ENCODE measurements at regions not wholly inside any gene's neighbourhood (a gene's known extent, or its start where the extent isn't known, plus 50 kb on each side); places are given as distances from the start of the nearest gene placed in this dataset.

DNA sequence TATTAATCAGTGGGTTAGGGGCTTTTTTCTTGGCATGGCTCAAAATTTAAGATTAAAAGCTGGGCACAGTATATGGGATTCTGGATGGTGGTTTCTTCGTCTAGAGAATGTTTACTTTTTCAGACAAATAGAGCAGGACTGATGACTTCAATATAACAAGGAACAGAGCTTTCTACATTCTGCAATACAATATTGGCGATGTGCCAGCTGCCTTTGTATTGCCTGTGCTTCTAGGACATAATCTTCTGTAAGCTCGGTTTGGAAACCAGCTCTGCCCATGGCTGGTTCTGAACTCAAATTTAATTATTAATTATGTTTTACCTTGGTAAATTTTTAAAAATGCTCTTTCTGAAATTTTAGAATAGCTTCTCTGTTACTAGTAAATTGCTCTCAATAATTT lies 139.1 kb upstream of the TRPC4 start:
- no peak for TF ChIP-seq EZH2phosphoT487 (IDR thresholded peaks at IDR 0.05; ENCODE audit: borderline replicate concordance, low read depth, low read length)
- TF ChIP-seq, protein P1, sequence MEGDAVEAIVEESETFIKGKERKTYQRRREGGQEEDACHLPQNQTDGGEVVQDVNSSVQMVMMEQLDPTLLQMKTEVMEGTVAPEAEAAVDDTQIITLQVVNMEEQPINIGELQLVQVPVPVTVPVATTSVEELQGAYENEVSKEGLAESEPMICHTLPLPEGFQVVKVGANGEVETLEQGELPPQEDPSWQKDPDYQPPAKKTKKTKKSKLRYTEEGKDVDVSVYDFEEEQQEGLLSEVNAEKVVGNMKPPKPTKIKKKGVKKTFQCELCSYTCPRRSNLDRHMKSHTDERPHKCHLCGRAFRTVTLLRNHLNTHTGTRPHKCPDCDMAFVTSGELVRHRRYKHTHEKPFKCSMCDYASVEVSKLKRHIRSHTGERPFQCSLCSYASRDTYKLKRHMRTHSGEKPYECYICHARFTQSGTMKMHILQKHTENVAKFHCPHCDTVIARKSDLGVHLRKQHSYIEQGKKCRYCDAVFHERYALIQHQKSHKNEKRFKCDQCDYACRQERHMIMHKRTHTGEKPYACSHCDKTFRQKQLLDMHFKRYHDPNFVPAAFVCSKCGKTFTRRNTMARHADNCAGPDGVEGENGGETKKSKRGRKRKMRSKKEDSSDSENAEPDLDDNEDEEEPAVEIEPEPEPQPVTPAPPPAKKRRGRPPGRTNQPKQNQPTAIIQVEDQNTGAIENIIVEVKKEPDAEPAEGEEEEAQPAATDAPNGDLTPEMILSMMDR (conservative IDR thresholded peaks at IDR 0.05; ENCODE audit: low read length), result no peak

Data from OCI-LY7 (cell line).